GM10266 (cell line): ENCODE measurements at regions not wholly inside any gene's neighbourhood (a gene's known extent, or its start where the extent isn't known, plus 50 kb on each side); places are given as distances from the start of the nearest gene placed in this dataset.

Experiments used
- DNase-seq: peaks from one replicate; pipeline ENCODE4 v3.0.0; 2012; ENCODE audit errors: extremely low spot score
- CTCF ChIP-seq: IDR thresholded peaks from 2 replicates; pipeline ENCODE4 v1.5.1; 2012; ENCODE audit warnings: mild to moderate bottlenecking, low read depth; ENCODE audit not compliant: control insufficient read depth, insufficient read depth; ENCODE audit errors: missing control alignments

GRCh38 chr1:228804173-228804572, 68.9 kb downstream of the RHOU start:
- no peak for DNase-seq
- no peak for TF ChIP-seq CTCF

- DNase-seq = no peak
- TF ChIP-seq CTCF = no peak
These were observed 69.5 kb downstream of the RHOU start for GRCh38 chr1:228804640-228805413.

- DNase-seq = no peak
- TF ChIP-seq CTCF = no peak
These were observed 72.8 kb downstream of the RHOU start for GRCh38 chr1:228807904-228808605.

- TF ChIP-seq CTCF = no peak
These were observed 74.5 kb downstream of the RHOU start for GRCh38 chr1:228809621-228810394.

GRCh38 chr1:228810395-228810758, 75.1 kb downstream of the RHOU start:
- no peak for DNase-seq
- no peak for TF ChIP-seq CTCF

More at GRCh38 chr1:228809621-228810394, 74.5 kb downstream of the RHOU start:
- DNase-seq = no peak

- no peak for DNase-seq
- TF ChIP-seq CTCF = no peak
These were observed 75.8 kb downstream of the RHOU start for GRCh38 chr1:228810878-228811711.
